GM21825 (cell line): ENCODE measurements at regions not wholly inside any gene's neighbourhood (a gene's known extent, or its start where the extent isn't known, plus 50 kb on each side); places are given as distances from the start of the nearest gene placed in this dataset.
"Not testable (repeated sequence)": the region's sequence is repeated elsewhere in the genome, so short reads cannot be mapped to it uniquely, and the experiment has no call there.

Experiments used
- ATAC-seq: cut with Tn5 transposase; IDR thresholded peaks from one replicate; pipeline ENCODE4 v1.9.1; 2021; ENCODE audit warnings: mild to moderate bottlenecking, moderate library complexity; ENCODE audit not compliant: unreplicated experiment

- ATAC-seq, result no peak
These were observed 126.1 kb upstream of the NOL4 start for GRCh38 chr18:34350778-34351177.

DNA sequence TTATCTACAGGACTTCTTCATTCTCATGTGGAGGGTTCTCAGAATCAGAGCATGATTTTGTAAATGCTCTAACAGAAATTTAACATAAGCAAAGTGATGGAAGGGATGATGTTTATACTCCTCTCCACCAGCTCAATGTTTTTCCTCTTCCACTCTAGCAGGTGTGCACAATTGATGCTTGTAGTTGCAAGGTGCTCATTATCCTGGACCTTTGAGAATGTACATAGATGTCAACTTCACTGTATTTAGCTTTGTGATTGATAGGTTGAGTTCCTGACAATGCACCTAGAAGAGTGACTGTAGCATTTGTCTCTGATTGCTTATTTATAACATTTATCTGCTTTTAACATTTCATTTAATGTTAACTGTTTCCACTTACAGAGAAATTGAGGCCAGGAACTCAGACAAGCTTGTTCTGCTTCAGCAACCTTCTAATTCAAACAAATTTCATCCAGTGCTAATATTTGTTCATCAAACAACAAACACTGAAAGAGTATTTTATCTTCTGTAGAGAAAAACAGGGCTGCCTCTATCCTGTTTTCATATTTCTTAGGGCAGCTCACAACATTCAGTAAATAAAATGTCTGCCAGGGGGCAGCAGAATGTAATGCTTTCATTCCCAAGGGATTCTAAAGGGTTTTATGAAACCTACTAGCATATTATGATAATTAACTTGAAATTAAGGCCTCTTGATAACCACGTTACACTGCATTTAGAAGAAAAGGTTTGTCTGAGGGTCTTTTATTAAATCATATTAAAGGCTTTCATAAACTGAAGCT lies 127.9 kb upstream of the NOL4 start:
- ATAC-seq, result no peak

DNA sequence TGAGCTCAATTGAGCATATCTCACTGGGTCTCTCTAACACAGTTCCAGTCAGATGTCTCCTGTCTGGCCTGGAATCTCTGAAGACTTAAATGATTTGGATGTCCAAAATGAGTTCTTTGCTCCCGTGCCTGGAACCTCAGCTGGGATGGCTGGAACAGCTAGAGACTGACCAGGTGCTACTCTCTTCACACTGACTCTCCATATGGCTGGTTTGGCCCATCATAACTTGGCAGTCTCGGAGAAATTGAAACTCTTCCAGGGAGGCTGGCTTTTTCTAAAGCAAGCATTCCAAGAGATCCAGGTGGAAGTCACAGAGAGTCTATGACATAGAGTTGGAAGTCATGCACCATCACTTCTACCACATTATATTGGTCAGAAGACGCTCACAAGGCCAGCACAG lies 129.6 kb upstream of the NOL4 start:
- no peak for ATAC-seq

GRCh38 chr18:34357944-34358580 lies 133.3 kb upstream of the NOL4 start:
- ATAC-seq, result no peak

DNA sequence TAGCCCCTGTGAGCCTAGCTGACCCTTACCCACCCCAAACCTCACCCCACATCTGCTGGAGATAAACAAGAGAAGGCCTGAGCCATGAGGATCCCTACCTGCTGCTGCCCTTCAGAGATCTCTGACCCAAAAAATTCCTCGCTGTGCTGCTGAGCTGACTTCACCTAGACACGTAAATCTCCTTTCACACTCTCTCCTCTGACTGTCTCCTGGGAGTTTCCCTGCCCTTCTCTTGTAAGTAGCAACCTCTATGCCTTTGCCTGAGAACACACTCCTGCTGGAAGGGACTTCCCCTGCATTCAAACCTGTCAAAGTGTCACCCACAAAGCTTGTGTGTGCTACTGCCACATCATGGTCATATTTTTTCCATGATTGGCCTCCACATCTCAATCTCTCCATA lies 134.2 kb upstream of the NOL4 start:
- ATAC-seq, result no peak

DNA sequence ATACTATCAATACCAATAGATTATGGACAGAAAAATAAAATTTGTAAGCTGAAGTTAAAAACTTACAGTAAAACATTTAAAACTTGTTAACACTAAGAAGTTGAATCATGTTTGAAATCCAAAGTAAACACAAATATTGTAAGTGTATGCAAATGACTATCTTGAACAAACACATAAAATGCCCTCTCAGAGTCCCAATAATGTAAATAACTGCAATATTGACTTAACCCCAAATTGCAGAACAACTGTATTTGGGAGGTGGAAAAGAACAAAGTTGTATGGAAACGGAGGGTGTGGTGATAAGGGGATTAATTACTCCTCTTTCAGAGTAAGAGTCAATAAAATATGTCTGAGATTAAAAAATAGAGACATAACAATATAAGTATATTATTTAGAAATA lies 140.0 kb upstream of the NOL4 start:
- no peak for ATAC-seq

DNA sequence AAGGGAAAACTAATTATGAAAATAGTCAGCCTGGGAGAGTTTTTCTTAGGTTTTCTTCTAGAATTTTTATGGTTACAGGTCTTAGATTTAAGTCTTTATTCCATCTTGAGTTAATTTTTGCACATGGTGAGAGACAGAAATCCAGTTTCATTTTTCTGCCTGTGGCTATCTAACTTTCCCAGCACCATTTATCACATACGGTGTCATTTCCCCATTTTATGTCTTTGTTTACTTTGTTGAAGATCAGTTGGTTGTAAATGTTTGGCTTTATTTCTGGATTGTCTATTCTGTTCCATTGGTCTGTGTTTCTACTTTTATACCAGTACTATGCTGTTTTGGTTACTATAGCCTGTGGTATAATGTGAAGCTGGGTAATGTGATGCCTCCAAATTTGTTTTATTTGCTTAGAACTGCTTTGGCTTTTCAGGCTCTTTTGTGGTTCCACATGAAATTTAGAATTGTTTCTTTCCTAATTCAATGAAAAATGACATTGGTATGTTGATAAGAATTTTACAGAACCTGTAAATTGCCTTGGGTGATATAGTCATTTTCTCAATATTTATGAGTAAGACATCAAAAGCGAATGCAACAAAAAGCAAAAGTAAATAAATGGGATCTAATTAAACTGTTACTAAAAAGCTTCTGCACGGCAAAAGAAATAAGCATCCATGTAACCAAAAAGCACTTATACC lies 146.1 kb upstream of the NOL4 start:
- ATAC-seq, result no peak

GRCh38 chr18:34380326-34380725 lies 155.6 kb upstream of the NOL4 start:
- no peak for ATAC-seq

- no peak for ATAC-seq
These were observed 160.6 kb upstream of the NOL4 start for GRCh38 chr18:34385311-34385710.

- ATAC-seq, result no peak
These were observed 162.1 kb upstream of the NOL4 start for GRCh38 chr18:34386803-34387202.

DNA sequence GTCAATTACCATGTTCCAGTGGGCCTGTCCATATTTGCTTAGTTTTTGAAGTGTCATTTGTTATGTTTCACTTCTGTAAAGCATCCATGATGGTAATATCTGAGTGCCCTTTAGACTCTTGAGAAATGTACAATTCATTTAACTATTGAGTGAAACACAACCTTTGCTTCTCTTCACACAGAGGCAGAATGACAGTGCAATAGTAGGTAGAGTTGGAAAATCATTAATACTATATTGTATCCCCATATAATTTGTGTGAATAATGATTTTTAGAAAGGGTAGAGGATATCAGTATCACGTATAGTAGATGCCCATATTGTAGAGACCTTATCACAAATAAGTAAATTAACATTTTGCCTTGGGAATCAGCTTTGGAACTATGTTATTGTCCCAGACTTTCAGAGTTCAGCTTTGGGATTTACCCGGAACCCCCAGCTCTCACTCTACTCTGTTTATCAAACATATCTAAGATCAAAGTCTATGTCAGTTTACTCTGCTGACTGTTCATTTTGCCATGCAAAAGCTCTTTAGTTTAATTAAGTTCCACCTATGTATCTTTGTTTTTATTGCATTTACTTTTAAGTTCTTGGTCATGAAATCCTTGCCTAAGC lies 172.7 kb upstream of the NOL4 start:
- ATAC-seq, result no peak

DNA sequence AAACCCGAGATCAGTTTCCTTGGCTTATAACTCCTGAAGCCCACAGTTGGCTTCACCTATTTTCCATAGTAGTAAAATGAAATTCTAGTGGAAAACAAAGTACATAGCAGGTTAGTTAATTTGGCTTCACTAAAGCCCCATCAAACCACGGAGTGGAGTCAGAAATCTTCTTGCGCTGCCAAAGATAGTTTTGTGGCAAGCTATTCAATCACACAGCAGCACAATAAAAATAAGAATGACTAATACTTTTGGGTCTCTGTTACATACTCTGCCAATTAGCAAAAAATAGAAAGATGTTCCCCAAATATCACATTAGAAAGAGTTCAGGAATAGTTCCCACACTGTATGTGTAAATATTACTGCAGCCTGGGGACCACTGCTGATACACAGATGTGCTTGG lies 175.2 kb upstream of the NOL4 start:
- no peak for ATAC-seq

DNA sequence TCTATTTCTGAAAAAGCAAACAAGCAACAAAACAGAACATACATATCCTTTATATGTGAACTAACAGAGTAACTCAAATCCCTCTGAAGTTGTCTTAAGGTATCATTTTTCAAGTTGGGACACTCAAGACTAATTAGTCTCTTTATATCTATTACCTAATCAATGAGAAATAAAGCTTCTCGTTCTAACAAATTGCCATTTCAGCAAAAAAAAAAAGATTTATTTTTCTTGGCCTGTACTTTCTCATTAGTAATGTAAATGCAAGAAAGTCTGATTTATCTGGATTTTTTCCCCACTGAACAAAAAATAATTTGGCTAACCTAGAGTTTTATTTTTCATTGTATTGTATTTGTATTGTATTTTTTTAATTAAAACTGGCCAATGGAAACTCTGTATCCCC lies 176.1 kb upstream of the NOL4 start:
- ATAC-seq, result no peak

DNA sequence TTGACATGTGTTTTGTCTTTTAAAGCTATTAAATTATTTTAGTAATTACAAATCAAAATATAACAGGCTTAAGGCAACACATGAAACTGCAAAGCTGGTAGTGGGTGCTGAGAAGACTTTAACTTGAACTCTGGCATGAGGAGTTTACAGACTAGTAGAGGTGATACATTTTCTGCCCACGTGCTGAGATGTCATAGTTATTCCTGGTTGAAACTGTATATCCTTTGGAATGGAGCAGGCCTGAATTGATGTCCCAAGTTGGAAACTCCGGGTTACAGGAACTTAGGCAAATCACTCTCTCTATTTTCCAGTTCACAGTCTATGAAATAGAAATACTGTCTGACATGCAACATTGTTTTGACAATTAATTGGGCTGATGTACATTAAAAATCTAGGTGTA lies 177.1 kb upstream of the NOL4 start:
- no peak for ATAC-seq

- ATAC-seq, result not testable (repeated sequence)
These were observed 182.8 kb upstream of the NOL4 start for GRCh38 chr18:34407471-34407870.

DNA sequence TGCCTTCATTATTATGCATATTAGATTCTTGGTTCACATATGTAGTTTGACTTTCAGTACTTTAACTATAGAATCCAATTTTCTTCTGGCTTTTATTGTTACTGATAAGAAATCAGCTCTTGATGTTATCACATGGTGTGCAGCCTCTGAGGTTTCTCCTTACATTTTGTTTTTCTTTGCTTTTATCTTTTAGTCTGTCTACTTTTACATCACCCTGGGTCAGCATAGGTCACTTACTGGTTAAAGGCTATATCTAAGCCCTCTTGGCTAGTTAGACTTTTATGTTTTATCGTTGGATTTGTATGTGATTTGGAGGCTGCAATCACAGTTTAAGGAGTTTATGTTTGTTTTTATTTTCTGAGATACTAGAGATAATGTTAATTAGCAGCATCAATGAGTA lies 187.2 kb upstream of the NOL4 start:
- no peak for ATAC-seq

- ATAC-seq, result no peak
These were observed 206.3 kb upstream of the NOL4 start for GRCh38 chr18:34431042-34431441.

- no peak for ATAC-seq
These were observed 219.9 kb upstream of the NOL4 start for GRCh38 chr18:34444622-34445021.

GRCh38 chr18:34448662-34449061 lies 223.9 kb upstream of the NOL4 start:
- ATAC-seq, result no peak

DNA sequence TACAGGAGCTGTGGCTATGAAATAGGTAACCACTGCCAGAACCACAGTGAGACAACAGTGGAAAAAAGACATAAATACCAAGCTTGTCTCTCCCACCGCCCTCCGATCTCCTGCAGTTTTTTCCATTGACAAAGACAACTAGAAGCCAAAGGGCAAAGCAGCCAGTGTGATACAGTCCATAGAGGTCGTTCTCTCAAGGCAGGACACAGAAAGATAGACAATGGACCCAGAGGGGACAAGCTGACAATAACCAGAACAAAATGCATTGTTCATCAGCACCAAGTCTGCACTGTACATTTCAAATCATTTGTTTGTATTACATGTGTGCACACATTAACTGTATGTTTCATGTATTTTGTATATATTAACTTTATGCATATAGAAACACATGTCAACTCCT lies 233.0 kb upstream of the NOL4 start:
- no peak for ATAC-seq

- ATAC-seq, result no peak
These were observed 233.8 kb upstream of the NOL4 start for GRCh38 chr18:34458410-34458977.
